ENCODE measurements at regions not wholly inside any gene's neighbourhood (a gene's known extent, or its start where the extent isn't known, plus 50 kb on each side); places are given as distances from the start of the nearest gene placed in this dataset.
"Not testable (repeated sequence)": the region's sequence is repeated elsewhere in the genome, so short reads cannot be mapped to it uniquely, and the experiment has no call there.

- no peak for DNase-seq (ENCODE audit: low read depth)
- Histone ChIP-seq H3K36me3 (ENCODE audit: control insufficient read depth, insufficient read depth, low read length) (no peaks in the 10 kb centered on the region), H3K27me3 (ENCODE audit: control insufficient read depth, insufficient read depth, low read length) (no peaks in the 10 kb centered on the region), H3K4me3 (ENCODE audit: low read depth, low read length) (no peak overlapping the region)
- TF ChIP-seq, protein P1, sequence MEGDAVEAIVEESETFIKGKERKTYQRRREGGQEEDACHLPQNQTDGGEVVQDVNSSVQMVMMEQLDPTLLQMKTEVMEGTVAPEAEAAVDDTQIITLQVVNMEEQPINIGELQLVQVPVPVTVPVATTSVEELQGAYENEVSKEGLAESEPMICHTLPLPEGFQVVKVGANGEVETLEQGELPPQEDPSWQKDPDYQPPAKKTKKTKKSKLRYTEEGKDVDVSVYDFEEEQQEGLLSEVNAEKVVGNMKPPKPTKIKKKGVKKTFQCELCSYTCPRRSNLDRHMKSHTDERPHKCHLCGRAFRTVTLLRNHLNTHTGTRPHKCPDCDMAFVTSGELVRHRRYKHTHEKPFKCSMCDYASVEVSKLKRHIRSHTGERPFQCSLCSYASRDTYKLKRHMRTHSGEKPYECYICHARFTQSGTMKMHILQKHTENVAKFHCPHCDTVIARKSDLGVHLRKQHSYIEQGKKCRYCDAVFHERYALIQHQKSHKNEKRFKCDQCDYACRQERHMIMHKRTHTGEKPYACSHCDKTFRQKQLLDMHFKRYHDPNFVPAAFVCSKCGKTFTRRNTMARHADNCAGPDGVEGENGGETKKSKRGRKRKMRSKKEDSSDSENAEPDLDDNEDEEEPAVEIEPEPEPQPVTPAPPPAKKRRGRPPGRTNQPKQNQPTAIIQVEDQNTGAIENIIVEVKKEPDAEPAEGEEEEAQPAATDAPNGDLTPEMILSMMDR (IDR thresholded peaks at IDR 0.05; ENCODE audit: insufficient read depth, low read length, poor library complexity, severe bottlenecking), result no peak
Observed at GRCh38 chr4:27678027-27678426, 817.4 kb downstream of the STIM2 start.

- Histone ChIP-seq H3K36me3 (ENCODE audit: control insufficient read depth, insufficient read depth, low read length) (no peaks in the 10 kb centered on the region), H3K27me3 (ENCODE audit: control insufficient read depth, insufficient read depth, low read length) (no peaks in the 10 kb centered on the region), H3K4me3 (ENCODE audit: low read depth, low read length) (no peak overlapping the region)
- TF ChIP-seq, protein P1 (IDR thresholded peaks at IDR 0.05; ENCODE audit: insufficient read depth, low read length, poor library complexity, severe bottlenecking), result peak; percentile 86
- DNase-seq (ENCODE audit: low read depth), result no peak
Observed at GRCh38 chr4:27684610-27685011, 824.0 kb downstream of the STIM2 start.

DNA sequence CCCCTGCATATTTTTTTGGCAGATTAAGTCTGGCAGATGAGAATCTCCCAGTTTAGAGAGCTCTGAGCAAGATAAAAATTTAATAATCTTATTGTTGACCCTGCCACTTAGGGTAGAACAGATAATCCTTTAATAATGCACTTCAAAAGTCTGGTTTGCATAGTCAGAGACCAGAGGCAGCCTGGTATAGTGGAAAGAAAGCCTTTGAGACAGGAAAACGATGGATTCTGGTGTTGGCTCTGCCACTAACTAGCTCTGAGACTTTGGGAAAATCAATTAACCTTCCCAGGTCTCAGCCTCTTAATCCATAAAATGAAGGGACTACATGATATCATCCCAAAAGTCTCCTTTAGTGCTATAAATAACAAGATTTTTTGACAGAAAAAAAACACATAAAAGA lies 824.5 kb downstream of the STIM2 start:
- Histone ChIP-seq H3K27me3 (ENCODE audit: control insufficient read depth, insufficient read depth, low read length) (no peaks in the 10 kb centered on the region), H3K4me3 (ENCODE audit: low read depth, low read length) (no peak overlapping the region), H3K36me3 (ENCODE audit: control insufficient read depth, insufficient read depth, low read length) (no peaks in the 10 kb centered on the region)
- DNase-seq (ENCODE audit: low read depth), result no peak
- TF ChIP-seq, protein P1 (IDR thresholded peaks at IDR 0.05; ENCODE audit: insufficient read depth, low read length, poor library complexity, severe bottlenecking), result no peak

DNA sequence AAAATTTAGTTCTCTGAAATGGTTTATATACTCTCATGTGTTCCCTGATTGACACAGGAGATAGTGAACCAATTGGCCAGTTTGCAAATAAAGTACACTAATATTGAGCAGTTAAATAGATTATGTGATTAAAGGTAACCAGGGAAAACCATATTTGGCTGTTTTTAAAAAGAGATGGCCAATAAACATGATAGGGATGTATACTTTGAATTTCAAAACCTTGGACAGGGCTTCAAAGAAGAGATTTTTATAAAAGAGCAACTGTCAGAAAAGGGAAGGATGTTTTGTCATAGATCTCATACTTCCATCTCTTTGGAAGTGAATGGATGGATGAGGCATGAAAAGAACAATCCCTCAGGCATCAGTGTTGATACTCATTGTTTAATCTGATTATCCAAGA lies 825.3 kb downstream of the STIM2 start:
- no peak for DNase-seq (ENCODE audit: low read depth)
- TF ChIP-seq, protein P1 (IDR thresholded peaks at IDR 0.05; ENCODE audit: insufficient read depth, low read length, poor library complexity, severe bottlenecking), result no peak
- no peaks in the 10 kb centered on the region for H3K36me3 ChIP-seq (ENCODE audit: control insufficient read depth, insufficient read depth, low read length)
- no peak overlapping the region for H3K4me3 ChIP-seq (ENCODE audit: low read depth, low read length)
- no peaks in the 10 kb centered on the region for H3K27me3 ChIP-seq (ENCODE audit: control insufficient read depth, insufficient read depth, low read length)

- DNase-seq (ENCODE audit: low read depth), result no peak
- no peak overlapping the region for H3K4me3 ChIP-seq (ENCODE audit: low read depth, low read length)
- TF ChIP-seq, protein P1 (IDR thresholded peaks at IDR 0.05; ENCODE audit: insufficient read depth, low read length, poor library complexity, severe bottlenecking), result peak; percentile 54
- no peaks in the 10 kb centered on the region for H3K27me3 ChIP-seq (ENCODE audit: control insufficient read depth, insufficient read depth, low read length)
- H3K36me3 ChIP-seq (ENCODE audit: control insufficient read depth, insufficient read depth, low read length), result no peaks in the 10 kb centered on the region
Observed at GRCh38 chr4:27692158-27692557, 831.5 kb downstream of the STIM2 start.

GRCh38 chr4:27692868-27693634 lies 832.4 kb downstream of the STIM2 start:
- TF ChIP-seq, protein P1 (IDR thresholded peaks at IDR 0.05; ENCODE audit: insufficient read depth, low read length, poor library complexity, severe bottlenecking), result no peak
- Histone ChIP-seq H3K36me3 (ENCODE audit: control insufficient read depth, insufficient read depth, low read length) (no peaks in the 10 kb centered on the region), H3K27me3 (ENCODE audit: control insufficient read depth, insufficient read depth, low read length) (no peaks in the 10 kb centered on the region), H3K4me3 (ENCODE audit: low read depth, low read length) (no peak overlapping the region)
- DNase-seq (ENCODE audit: low read depth), result no peak

GRCh38 chr4:27696257-27696656 lies 835.6 kb downstream of the STIM2 start:
- H3K4me3 ChIP-seq (ENCODE audit: low read depth, low read length); H3K36me3 ChIP-seq (ENCODE audit: control insufficient read depth, insufficient read depth, low read length); DNase-seq (ENCODE audit: low read depth); H3K27me3 ChIP-seq (ENCODE audit: control insufficient read depth, insufficient read depth, low read length): not testable (repeated sequence)
